Lung (tissue), 11 donors: ENCODE measurements at regions not wholly inside any gene's neighbourhood (a gene's known extent, or its start where the extent isn't known, plus 50 kb on each side); places are given as distances from the start of the nearest gene placed in this dataset.
A peak's percentile ranks its signal among the peaks of the same experiment; 100 is the strongest.

Source experiments
- ATAC-seq: fragments of 200-7000 bp; cut with Tn5 transposase; one replicate; pipeline ENCODE4 v1.9.1; 2020; ENCODE audit warnings: moderate number of reproducible peaks; ENCODE audit not compliant: insufficient read depth, low FRiP score
- DNase-seq, 3 donors: peaks; one replicate each; pipeline ENCODE4 v3.0.0-alpha.2; 2013 to 2017
- H3K27ac ChIP-seq, 2 donors: one replicate each; pipeline ENCODE4 v1.5.1; 2013; ENCODE audit warnings: mild to moderate bottlenecking in 2 of 2, moderate library complexity in 2 of 2, control low read depth in 1 of 2, inconsistent platforms in 1 of 2, low read depth in 1 of 2, low read length in 1 of 2
- H3K27me3 ChIP-seq, 3 donors: one replicate each; pipeline ENCODE4 v1.5.1; 2013; ENCODE audit warnings: low read length in 2 of 3; ENCODE audit not compliant: control insufficient read depth in 3 of 3, insufficient read depth in 3 of 3
- H3K36me3 ChIP-seq, 4 donors: one replicate each; pipeline ENCODE4 v1.5.1; 2013; ENCODE audit warnings: low read length in 4 of 4, mild to moderate bottlenecking in 1 of 4, moderate library complexity in 1 of 4; ENCODE audit not compliant: control insufficient read depth in 4 of 4, insufficient read depth in 4 of 4
- H3K4me1 ChIP-seq, 5 donors: one replicate each; pipeline ENCODE4 v1.5.1; 2013; ENCODE audit warnings: low read length in 5 of 5, mild to moderate bottlenecking in 2 of 5, moderate library complexity in 1 of 5; ENCODE audit not compliant: control insufficient read depth in 5 of 5, insufficient read depth in 5 of 5
- H3K4me3 ChIP-seq: one replicate; pipeline ENCODE4 v1.5.1; 2013; ENCODE audit warnings: mild to moderate bottlenecking, control low read depth, moderate library complexity
- H3K9ac ChIP-seq, 2 donors: one replicate each; pipeline ENCODE4 v1.5.1; 2013; ENCODE audit warnings: low read length in 2 of 2, control low read depth in 1 of 2; ENCODE audit not compliant: insufficient read depth in 1 of 2
- H3K9me3 ChIP-seq, 4 donors: one replicate each; pipeline ENCODE4 v1.5.1; 2013; ENCODE audit warnings: low read length in 3 of 4, mild to moderate bottlenecking in 1 of 4, moderate library complexity in 1 of 4; ENCODE audit not compliant: control insufficient read depth in 4 of 4, insufficient read depth in 3 of 4
- WGBS, 2 donors: extraction: QIAGEN DNeasy Blood & Tissue Kit; methylation state at CpG; one replicate each; pipeline ENCODE4 v1.1.7; 2013; 5-methylcytosine and 5-hydroxymethylcytosine counted together
- TF ChIP-seq, protein P1 (sequence below): IDR thresholded peaks from 2 replicates; pipeline ENCODE4 v1.5.1; 2012; ENCODE audit warnings: mild to moderate bottlenecking; ENCODE audit errors: control extremely low read depth, extremely low read depth
- donor health status: control.
- donor health status: control.
- donor health status: Bipolar disorder and iron deficiency.
- donor health status: healthy.
- donor health status: DM: yes; HTN: yes; CAD: no.

DNA sequence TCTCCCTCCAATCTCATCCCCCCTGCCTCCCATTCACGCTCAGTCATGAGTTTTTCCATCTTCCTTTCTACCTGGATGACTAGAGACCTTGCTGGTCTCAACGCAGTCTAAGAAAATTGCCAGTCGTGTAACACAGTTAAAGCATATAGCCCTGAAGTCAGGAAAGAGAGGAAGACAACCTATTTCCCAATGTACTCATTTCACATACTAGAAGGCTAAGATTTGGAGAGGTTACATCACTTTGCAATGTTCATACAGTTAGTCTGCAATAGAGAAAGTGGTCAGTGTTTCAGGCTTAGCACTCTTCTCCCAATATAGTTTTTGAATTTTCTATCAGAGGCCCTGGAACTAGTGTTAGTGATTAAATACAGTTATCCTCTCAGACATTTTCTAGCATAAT is 278.6 kb downstream of the EDEM1 start:
- no peak overlapping the region for H3K4me3 ChIP-seq
- no peak overlapping the region for H3K9ac ChIP-seq
- DNase-seq: no peak
- H3K27ac ChIP-seq: no peak overlapping the region
- H3K9me3 ChIP-seq: no peaks in the 10 kb centered on the region
- WGBS, 2 donors: 40 to 70% methylated on average over 3 of the region's 3 CpGs
- H3K27me3 ChIP-seq: no peaks in the 10 kb centered on the region
- peak; percentile 43 for ATAC-seq
- TF ChIP-seq, protein P1, sequence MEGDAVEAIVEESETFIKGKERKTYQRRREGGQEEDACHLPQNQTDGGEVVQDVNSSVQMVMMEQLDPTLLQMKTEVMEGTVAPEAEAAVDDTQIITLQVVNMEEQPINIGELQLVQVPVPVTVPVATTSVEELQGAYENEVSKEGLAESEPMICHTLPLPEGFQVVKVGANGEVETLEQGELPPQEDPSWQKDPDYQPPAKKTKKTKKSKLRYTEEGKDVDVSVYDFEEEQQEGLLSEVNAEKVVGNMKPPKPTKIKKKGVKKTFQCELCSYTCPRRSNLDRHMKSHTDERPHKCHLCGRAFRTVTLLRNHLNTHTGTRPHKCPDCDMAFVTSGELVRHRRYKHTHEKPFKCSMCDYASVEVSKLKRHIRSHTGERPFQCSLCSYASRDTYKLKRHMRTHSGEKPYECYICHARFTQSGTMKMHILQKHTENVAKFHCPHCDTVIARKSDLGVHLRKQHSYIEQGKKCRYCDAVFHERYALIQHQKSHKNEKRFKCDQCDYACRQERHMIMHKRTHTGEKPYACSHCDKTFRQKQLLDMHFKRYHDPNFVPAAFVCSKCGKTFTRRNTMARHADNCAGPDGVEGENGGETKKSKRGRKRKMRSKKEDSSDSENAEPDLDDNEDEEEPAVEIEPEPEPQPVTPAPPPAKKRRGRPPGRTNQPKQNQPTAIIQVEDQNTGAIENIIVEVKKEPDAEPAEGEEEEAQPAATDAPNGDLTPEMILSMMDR: no peak
- H3K4me1 ChIP-seq: no peaks in the 10 kb centered on the region
- H3K36me3 ChIP-seq: no peaks in the 10 kb centered on the region

DNA sequence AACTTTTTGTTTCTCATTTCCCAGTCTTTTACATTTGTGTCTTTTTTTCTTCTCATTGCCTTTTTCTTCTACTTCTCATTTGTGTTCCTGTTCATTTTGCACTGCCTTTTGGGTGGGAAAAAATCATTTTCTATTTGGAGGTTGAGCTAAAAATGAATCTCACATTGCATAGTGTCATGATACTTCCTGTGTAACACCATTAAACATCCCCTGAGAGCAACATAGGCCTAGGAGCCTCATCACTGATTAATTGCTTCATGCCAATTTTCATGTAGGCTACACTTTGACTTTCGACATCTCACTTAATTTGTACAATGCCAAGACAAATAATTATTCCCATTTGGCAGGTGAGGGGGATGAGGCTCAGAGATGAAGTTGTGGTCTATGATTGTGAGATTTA is 279.2 kb downstream of the EDEM1 start:
- Histone ChIP-seq H3K9ac (no peak overlapping the region), H3K27me3 (no peaks in the 10 kb centered on the region), H3K4me3 (no peak overlapping the region), H3K4me1 (no peaks in the 10 kb centered on the region), H3K27ac (no peak overlapping the region), H3K9me3 (no peaks in the 10 kb centered on the region), H3K36me3 (no peaks in the 10 kb centered on the region)
- ATAC-seq: no peak
- TF ChIP-seq, protein P1: no peak
- DNase-seq: no peak
- WGBS, 2 donors: 79 to 89% methylated on average over 1 of the region's 1 CpG

DNA sequence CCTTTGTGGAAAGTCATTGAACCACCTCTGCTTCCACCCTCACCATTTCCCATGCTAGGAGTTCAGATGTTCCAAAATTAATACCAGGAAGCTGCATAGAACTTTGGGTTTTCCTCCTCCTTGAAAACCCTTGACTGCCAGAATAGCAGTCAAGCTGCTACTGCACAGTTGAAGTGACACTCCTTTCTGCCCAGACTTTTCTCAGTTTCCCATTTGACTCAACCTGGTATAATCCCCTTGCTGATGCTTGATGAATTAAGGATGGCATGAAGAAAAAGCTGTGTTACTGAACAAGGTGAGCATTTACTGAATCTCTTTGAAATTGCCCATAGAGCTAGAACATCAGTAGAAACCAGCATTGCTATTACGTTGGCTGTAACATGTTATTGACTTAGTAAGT is 286.0 kb downstream of the EDEM1 start:
- TF ChIP-seq, protein P1: no peak
- ATAC-seq (no peak), DNase-seq (no peak)
- H3K27me3 ChIP-seq: no peaks in the 10 kb centered on the region
- no peak overlapping the region for H3K9ac ChIP-seq
- H3K9me3 ChIP-seq: peaks cover 0 to 2% (median 0%) of the 10 kb centered on the region in 4 donors
- H3K27ac ChIP-seq: no peak overlapping the region
- WGBS, 2 donors: 90 to 94% methylated on average over 1 of the region's 1 CpG
- no peak overlapping the region for H3K4me3 ChIP-seq
- no peaks in the 10 kb centered on the region for H3K4me1 ChIP-seq
- no peaks in the 10 kb centered on the region for H3K36me3 ChIP-seq

DNA sequence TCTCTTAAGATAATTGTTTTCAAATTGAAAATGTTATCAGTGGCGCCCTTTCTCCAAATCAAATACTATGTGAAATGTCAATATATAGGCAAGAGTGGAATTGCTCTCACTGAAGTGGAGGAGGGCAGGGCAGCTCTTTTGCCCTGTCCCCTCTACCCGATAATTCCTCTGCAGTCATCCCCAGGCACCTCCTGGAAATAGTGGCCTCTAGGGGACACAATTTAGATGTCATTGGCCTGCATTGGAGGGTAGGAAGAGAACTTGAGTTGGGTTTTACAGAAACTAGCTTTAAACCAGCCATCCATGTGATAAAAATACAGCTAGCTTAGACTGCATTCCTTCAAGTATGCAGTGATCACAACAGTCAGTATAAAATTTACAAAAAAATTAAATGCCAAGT is 288.9 kb downstream of the EDEM1 start:
- Histone ChIP-seq H3K4me3 (no peak overlapping the region), H3K9me3 (peaks cover 0 to 2% (median 0%) of the 10 kb centered on the region in 4 donors), H3K4me1 (no peaks in the 10 kb centered on the region), H3K36me3 (no peaks in the 10 kb centered on the region), H3K27ac (no peak overlapping the region), H3K27me3 (no peaks in the 10 kb centered on the region), H3K9ac (no peak overlapping the region)
- TF ChIP-seq, protein P1: no peak
- DNase-seq (no peak), ATAC-seq (no peak)
- 64 to 94% methylated on average over 2 of the region's 2 CpGs for WGBS, 2 donors
